SU-DHL-6 (cell line): ENCODE measurements at regions not wholly inside any gene's neighbourhood (a gene's known extent, or its start where the extent isn't known, plus 50 kb on each side); places are given as distances from the start of the nearest gene placed in this dataset.

Source experiments
- EZH2phosphoT487 ChIP-seq: fragments of 200-600 bp; sonication (generic), shearing (Covaris generic); conservative IDR thresholded peaks from 2 replicates; pipeline ENCODE4 v1.6.1; 2018; ENCODE audit warnings: mild to moderate bottlenecking, antibody characterized with exemption, low read length, moderate library complexity, mixed read lengths
- TF ChIP-seq, protein P1 (sequence below): fragments of 200-600 bp; sonication (generic); IDR thresholded peaks from one replicate; pipeline ENCODE4 v1.5.1; 2017; ENCODE audit warnings: antibody characterized with exemption, mild to moderate bottlenecking, low read length, moderate library complexity; ENCODE audit not compliant: insufficient read depth, poor library complexity, severe bottlenecking

DNA sequence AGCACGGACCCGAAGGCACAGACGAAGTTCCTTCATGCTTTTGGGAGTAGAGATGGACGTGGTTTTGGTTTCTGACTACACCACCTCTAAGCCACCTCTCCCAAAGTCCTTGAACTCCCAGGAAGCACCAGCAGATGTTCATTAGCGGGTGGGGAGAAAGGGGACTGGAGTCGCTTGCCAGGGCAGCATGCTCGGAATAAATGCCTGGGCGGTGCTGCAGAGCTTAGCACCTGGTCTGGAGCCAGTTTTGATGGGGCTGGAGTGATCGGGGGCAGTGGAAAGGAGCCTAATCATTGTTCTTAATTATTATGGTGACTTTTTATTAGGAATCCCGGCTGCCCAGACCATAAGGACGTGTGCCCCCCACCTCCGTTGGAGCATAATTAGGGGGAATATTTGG lies 220.8 kb downstream of the TFCP2L1 start:
- TF ChIP-seq, protein P1, sequence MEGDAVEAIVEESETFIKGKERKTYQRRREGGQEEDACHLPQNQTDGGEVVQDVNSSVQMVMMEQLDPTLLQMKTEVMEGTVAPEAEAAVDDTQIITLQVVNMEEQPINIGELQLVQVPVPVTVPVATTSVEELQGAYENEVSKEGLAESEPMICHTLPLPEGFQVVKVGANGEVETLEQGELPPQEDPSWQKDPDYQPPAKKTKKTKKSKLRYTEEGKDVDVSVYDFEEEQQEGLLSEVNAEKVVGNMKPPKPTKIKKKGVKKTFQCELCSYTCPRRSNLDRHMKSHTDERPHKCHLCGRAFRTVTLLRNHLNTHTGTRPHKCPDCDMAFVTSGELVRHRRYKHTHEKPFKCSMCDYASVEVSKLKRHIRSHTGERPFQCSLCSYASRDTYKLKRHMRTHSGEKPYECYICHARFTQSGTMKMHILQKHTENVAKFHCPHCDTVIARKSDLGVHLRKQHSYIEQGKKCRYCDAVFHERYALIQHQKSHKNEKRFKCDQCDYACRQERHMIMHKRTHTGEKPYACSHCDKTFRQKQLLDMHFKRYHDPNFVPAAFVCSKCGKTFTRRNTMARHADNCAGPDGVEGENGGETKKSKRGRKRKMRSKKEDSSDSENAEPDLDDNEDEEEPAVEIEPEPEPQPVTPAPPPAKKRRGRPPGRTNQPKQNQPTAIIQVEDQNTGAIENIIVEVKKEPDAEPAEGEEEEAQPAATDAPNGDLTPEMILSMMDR, result no peak
- no peak for TF ChIP-seq EZH2phosphoT487
